BE2C (cell line): ENCODE measurements at regions not wholly inside any gene's neighbourhood (a gene's known extent, or its start where the extent isn't known, plus 50 kb on each side); places are given as distances from the start of the nearest gene placed in this dataset.

Source experiments
- DNase-seq: peaks from one replicate; pipeline ENCODE4 v3.0.0-alpha.2; 2020
- H3K27me3 ChIP-seq: fragments of 250-450 bp; sonication (Bioruptor Pico); 2 replicates; pipeline ENCODE4 v1.5.1; 2020; ENCODE audit warnings: mild to moderate bottlenecking
- H3K36me3 ChIP-seq: fragments of 250-450 bp; sonication (Bioruptor Pico); 2 replicates; pipeline ENCODE4 v1.5.1; 2020; ENCODE audit warnings: mild to moderate bottlenecking
- H3K4me1 ChIP-seq: fragments of 250-450 bp; sonication (Bioruptor Pico); 2 replicates; pipeline ENCODE4 v1.5.1; 2020
- H3K4me3 ChIP-seq: 2 replicates; pipeline ENCODE4 v1.5.1; 2011; ENCODE audit warnings: low read depth, low read length
- H3K9me3 ChIP-seq: fragments of 250-450 bp; sonication (Bioruptor Pico); 2 replicates; pipeline ENCODE4 v1.5.1; 2020
- CTCF ChIP-seq: IDR thresholded peaks from 2 replicates; pipeline ENCODE4 v1.5.1; 2012; ENCODE audit warnings: mild to moderate bottlenecking, low read depth, low read length

GRCh38 chr22:49613108-49613507, 214.6 kb downstream of the BRD1 start:
- Histone ChIP-seq H3K4me3 (no peak overlapping the region), H3K27me3 (0 out of 2 replicates have a peak, but pooled peaks cover 3% of the 10 kb centered on the region), H3K36me3 (no peaks in the 10 kb centered on the region), H3K9me3 (no peaks in the 10 kb centered on the region), H3K4me1 (no peaks in the 10 kb centered on the region)
- DNase-seq = no peak
- TF ChIP-seq CTCF = no peak

- H3K9me3 ChIP-seq = no peaks in the 10 kb centered on the region
- no peak for DNase-seq
- no peaks in the 10 kb centered on the region for H3K27me3 ChIP-seq
- no peaks in the 10 kb centered on the region for H3K36me3 ChIP-seq
- H3K4me3 ChIP-seq = no peak overlapping the region
- TF ChIP-seq CTCF = no peak
- H3K4me1 ChIP-seq = no peaks in the 10 kb centered on the region
Measured at GRCh38 chr22:49609207-49609876, 218.3 kb downstream of the BRD1 start.

- Histone ChIP-seq H3K4me1 (no peaks in the 10 kb centered on the region), H3K27me3 (no peaks in the 10 kb centered on the region)
- no peak for TF ChIP-seq CTCF
Measured at GRCh38 chr22:49608660-49609059, 219.0 kb downstream of the BRD1 start.

GRCh38 chr22:49608228-49608627, 219.4 kb downstream of the BRD1 start:
- Histone ChIP-seq H3K27me3 (no peaks in the 10 kb centered on the region), H3K4me3 (no peak overlapping the region), H3K9me3 (no peaks in the 10 kb centered on the region), H3K4me1 (no peaks in the 10 kb centered on the region), H3K36me3 (no peaks in the 10 kb centered on the region)
- TF ChIP-seq CTCF = no peak
- DNase-seq = no peak

More at GRCh38 chr22:49608660-49609059, 219.0 kb downstream of the BRD1 start:
- Histone ChIP-seq H3K4me3 (no peak overlapping the region), H3K9me3 (no peaks in the 10 kb centered on the region), H3K36me3 (no peaks in the 10 kb centered on the region)
- no peak for DNase-seq

- DNase-seq = no peak
- no peak for TF ChIP-seq CTCF
- no peaks in the 10 kb centered on the region for H3K27me3 ChIP-seq
- H3K4me3 ChIP-seq = no peak overlapping the region
- H3K4me1 ChIP-seq = no peaks in the 10 kb centered on the region
- no peaks in the 10 kb centered on the region for H3K9me3 ChIP-seq
- no peaks in the 10 kb centered on the region for H3K36me3 ChIP-seq
Measured at GRCh38 chr22:49607821-49608220, 219.9 kb downstream of the BRD1 start.

- Histone ChIP-seq H3K9me3 (no peaks in the 10 kb centered on the region), H3K36me3 (no peaks in the 10 kb centered on the region)
- no peak for DNase-seq
Measured at GRCh38 chr22:49606562-49607290, 220.9 kb downstream of the BRD1 start.

More at GRCh38 chr22:49606562-49607290, 220.9 kb downstream of the BRD1 start:
- no peak for TF ChIP-seq CTCF
- Histone ChIP-seq H3K4me3 (no peak overlapping the region), H3K27me3 (no peaks in the 10 kb centered on the region), H3K4me1 (no peaks in the 10 kb centered on the region)
